ENCODE measurements at regions not wholly inside any gene's neighbourhood (a gene's known extent, or its start where the extent isn't known, plus 50 kb on each side); places are given as distances from the start of the nearest gene placed in this dataset.

DNA sequence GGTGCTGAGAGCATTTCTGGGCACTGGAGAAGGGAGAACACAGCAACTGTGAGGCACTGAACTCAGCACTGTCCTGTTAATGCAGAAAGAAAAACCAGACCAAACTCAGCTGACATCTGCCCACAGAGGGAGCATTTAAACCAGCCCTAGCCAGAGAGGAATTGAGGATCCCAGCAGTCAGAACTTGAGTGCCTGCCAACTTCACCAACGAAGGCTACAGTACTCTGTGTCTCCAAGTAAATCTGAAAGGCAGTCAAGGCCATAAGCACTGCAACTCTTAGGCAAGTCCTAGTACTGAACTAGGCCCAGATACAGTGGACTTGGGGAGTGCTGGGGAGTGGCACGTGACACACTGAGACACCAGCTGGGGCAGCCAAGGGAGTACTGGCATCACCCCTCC is 176.2 kb upstream of the ZC3H15 start (continued):
- TF ChIP-seq, protein P1, sequence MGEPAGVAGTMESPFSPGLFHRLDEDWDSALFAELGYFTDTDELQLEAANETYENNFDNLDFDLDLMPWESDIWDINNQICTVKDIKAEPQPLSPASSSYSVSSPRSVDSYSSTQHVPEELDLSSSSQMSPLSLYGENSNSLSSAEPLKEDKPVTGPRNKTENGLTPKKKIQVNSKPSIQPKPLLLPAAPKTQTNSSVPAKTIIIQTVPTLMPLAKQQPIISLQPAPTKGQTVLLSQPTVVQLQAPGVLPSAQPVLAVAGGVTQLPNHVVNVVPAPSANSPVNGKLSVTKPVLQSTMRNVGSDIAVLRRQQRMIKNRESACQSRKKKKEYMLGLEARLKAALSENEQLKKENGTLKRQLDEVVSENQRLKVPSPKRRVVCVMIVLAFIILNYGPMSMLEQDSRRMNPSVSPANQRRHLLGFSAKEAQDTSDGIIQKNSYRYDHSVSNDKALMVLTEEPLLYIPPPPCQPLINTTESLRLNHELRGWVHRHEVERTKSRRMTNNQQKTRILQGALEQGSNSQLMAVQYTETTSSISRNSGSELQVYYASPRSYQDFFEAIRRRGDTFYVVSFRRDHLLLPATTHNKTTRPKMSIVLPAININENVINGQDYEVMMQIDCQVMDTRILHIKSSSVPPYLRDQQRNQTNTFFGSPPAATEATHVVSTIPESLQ (CRISPR knock-in tag; IDR thresholded peaks at IDR 0.05) = no peak
- TF ChIP-seq, protein P2, sequence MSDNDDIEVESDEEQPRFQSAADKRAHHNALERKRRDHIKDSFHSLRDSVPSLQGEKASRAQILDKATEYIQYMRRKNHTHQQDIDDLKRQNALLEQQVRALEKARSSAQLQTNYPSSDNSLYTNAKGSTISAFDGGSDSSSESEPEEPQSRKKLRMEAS (CRISPR knock-in tag; IDR thresholded peaks at IDR 0.05) = no peak

DNA sequence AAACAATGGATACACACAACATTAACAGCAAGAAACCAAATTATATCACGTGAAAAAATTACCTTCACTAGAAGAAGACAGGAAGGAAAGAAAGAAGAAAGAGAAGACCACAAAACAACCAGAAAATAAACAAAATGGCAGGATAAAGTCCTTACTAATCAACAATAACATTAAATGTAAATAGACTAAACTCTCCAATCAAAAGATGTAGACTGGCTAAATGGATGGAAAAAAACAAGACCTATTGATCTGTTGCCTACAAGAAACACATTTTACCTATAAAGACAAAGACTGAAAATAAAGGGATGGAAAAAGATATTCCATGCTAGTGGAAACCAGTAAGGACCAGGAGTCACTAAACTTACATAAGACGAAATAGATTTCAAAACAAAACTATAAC is 167.0 kb upstream of the ZC3H15 start:
- POLR2A ChIA-PET = no interaction called here
- Mint-ChIP-seq H3K4me3 (no peak overlapping the region), H3K9me3 (peaks cover 66% of the 10 kb centered on the region), H3K36me3 (peaks cover 40% of the 10 kb centered on the region), H3K4me1 (no peaks in the 10 kb centered on the region), H3K27me3 (ENCODE audit: low read depth) (no peaks in the 10 kb centered on the region), H3K27ac (no peak overlapping the region)
- DNase-seq (ENCODE audit: low spot score) = no peak
- CTCF ChIA-PET = no interaction called here
- TF ChIP-seq TP53 (CRISPR knock-in tag; IDR thresholded peaks at IDR 0.05) (no peak), SP1 (CRISPR knock-in tag; conservative IDR thresholded peaks at IDR 0.05) (no peak), ZNF396 (CRISPR knock-in tag; IDR thresholded peaks at IDR 0.05; ENCODE audit: borderline replicate concordance) (no peak), GRHL2 (CRISPR knock-in tag; IDR thresholded peaks at IDR 0.05; ENCODE audit: insufficient replicate concordance, severe bottlenecking) (no peak), NFYB (CRISPR knock-in tag; conservative IDR thresholded peaks at IDR 0.05; ENCODE audit: low read depth) (no peak), HMGA2 (CRISPR knock-in tag; IDR thresholded peaks at IDR 0.05) (no peak), OVOL2 (CRISPR knock-in tag; IDR thresholded peaks at IDR 0.05; ENCODE audit: borderline replicate concordance) (no peak)
- TF ChIP-seq, protein P3, sequence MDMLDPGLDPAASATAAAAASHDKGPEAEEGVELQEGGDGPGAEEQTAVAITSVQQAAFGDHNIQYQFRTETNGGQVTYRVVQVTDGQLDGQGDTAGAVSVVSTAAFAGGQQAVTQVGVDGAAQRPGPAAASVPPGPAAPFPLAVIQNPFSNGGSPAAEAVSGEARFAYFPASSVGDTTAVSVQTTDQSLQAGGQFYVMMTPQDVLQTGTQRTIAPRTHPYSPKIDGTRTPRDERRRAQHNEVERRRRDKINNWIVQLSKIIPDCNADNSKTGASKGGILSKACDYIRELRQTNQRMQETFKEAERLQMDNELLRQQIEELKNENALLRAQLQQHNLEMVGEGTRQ (CRISPR knock-in tag; IDR thresholded peaks at IDR 0.05) = no peak
- TF ChIP-seq, protein P2 (CRISPR knock-in tag; IDR thresholded peaks at IDR 0.05) = no peak
- TF ChIP-seq, protein P4, sequence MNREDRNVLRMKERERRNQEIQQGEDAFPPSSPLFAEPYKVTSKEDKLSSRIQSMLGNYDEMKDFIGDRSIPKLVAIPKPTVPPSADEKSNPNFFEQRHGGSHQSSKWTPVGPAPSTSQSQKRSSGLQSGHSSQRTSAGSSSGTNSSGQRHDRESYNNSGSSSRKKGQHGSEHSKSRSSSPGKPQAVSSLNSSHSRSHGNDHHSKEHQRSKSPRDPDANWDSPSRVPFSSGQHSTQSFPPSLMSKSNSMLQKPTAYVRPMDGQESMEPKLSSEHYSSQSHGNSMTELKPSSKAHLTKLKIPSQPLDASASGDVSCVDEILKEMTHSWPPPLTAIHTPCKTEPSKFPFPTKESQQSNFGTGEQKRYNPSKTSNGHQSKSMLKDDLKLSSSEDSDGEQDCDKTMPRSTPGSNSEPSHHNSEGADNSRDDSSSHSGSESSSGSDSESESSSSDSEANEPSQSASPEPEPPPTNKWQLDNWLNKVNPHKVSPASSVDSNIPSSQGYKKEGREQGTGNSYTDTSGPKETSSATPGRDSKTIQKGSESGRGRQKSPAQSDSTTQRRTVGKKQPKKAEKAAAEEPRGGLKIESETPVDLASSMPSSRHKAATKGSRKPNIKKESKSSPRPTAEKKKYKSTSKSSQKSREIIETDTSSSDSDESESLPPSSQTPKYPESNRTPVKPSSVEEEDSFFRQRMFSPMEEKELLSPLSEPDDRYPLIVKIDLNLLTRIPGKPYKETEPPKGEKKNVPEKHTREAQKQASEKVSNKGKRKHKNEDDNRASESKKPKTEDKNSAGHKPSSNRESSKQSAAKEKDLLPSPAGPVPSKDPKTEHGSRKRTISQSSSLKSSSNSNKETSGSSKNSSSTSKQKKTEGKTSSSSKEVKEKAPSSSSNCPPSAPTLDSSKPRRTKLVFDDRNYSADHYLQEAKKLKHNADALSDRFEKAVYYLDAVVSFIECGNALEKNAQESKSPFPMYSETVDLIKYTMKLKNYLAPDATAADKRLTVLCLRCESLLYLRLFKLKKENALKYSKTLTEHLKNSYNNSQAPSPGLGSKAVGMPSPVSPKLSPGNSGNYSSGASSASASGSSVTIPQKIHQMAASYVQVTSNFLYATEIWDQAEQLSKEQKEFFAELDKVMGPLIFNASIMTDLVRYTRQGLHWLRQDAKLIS (CRISPR knock-in tag; IDR thresholded peaks at IDR 0.05; ENCODE audit: borderline replicate concordance) = no peak
- no peak for ATAC-seq

DNA sequence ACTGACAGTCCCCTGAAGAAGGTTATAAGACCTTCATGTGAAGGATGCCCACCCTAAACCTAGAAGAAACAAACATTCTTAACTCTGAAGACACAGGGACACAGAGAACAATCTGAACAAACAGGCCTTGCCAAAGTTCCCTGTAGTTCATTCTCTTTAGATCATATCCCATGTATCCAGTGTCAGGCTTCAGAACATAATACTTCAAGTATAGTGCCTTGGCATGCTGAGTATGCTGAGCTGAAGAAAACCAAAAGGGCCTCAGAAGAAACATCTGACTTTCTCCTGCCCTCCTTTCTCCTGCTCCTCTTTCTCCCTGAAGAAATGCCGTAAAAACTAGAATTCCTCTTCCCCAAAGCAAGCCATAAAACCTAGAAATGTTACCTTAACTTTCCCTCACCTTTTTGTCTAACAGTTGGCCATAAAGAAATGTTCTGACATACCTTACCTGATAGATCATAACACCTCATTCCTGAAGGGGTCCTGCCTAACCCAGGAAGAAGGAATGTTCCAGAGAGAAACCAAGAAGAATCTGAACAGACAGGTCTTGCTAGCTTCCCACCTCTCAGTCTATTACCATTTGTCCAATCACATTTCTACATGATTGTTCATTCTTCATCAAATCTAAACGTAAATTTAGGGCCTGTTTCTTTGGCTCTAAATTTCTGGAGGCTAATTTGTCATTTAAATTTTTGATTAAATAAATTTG is 160.1 kb upstream of the ZC3H15 start:
- Mint-ChIP-seq H3K4me3 (no peak overlapping the region), H3K9me3 (peaks cover 17% of the 10 kb centered on the region), H3K27me3 (ENCODE audit: low read depth) (no peaks in the 10 kb centered on the region), H3K36me3 (peaks cover 6% of the 10 kb centered on the region), H3K27ac (no peak overlapping the region), H3K4me1 (peaks cover 28% of the 10 kb centered on the region)
- ChIA-PET CTCF (no interaction called here), POLR2A (no interaction called here)
- ATAC-seq (0 out of 2 replicates have a peak, but pooled peaks have one; percentile 34), DNase-seq (ENCODE audit: low spot score) (no peak)
- TF ChIP-seq, protein P5, sequence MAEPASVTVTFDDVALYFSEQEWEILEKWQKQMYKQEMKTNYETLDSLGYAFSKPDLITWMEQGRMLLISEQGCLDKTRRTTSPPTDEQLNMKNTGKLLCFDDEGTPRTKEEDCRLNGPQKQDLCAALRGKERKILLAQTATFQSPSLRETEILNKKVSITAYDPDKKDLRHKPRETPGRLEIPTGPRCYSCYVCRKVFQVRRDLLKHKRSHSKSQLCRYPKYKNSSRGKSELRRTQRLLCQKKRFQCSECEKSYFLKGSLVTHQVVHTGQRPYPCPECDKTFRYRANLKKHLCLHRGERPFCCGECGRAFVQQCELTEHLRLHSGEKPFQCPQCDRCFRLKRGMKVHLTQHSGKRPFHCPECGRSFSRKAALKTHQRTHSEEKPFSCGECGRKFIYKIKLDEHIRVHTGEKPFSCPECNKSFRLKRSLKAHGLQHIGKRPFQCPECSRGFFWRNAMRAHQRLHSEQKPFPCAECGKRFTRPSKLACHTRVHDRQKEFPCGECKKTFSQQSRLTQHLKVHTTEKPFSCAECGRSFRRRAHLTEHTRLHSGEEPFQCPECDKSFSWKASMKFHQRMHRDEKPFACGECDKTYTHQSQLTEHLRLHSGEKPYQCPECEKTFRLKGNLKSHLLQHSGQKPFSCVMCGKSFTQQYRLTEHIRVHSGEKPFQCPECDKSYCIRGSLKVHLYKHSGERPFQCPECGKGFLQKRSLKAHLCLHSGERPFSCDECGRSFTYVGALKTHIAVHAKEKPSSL (CRISPR knock-in tag; conservative IDR thresholded peaks at IDR 0.05) = no peak
- TF ChIP-seq, protein P6, sequence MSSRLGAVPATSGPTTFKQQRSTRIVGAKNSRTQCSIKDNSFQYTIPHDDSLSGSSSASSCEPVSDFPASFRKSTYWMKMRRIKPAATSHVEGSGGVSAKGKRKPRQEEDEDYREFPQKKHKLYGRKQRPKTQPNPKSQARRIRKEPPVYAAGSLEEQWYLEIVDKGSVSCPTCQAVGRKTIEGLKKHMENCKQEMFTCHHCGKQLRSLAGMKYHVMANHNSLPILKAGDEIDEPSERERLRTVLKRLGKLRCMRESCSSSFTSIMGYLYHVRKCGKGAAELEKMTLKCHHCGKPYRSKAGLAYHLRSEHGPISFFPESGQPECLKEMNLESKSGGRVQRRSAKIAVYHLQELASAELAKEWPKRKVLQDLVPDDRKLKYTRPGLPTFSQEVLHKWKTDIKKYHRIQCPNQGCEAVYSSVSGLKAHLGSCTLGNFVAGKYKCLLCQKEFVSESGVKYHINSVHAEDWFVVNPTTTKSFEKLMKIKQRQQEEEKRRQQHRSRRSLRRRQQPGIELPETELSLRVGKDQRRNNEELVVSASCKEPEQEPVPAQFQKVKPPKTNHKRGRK (CRISPR knock-in tag; IDR thresholded peaks at IDR 0.05; ENCODE audit: borderline replicate concordance) = no peak
- TF ChIP-seq, protein P7, sequence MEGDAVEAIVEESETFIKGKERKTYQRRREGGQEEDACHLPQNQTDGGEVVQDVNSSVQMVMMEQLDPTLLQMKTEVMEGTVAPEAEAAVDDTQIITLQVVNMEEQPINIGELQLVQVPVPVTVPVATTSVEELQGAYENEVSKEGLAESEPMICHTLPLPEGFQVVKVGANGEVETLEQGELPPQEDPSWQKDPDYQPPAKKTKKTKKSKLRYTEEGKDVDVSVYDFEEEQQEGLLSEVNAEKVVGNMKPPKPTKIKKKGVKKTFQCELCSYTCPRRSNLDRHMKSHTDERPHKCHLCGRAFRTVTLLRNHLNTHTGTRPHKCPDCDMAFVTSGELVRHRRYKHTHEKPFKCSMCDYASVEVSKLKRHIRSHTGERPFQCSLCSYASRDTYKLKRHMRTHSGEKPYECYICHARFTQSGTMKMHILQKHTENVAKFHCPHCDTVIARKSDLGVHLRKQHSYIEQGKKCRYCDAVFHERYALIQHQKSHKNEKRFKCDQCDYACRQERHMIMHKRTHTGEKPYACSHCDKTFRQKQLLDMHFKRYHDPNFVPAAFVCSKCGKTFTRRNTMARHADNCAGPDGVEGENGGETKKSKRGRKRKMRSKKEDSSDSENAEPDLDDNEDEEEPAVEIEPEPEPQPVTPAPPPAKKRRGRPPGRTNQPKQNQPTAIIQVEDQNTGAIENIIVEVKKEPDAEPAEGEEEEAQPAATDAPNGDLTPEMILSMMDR (IDR thresholded peaks at IDR 0.05) = no peak

All from WTC11 (cell line).